ENCODE measurements at regions not wholly inside any gene's neighbourhood (a gene's known extent, or its start where the extent isn't known, plus 50 kb on each side); places are given as distances from the start of the nearest gene placed in this dataset.
A peak's percentile ranks its signal among the peaks of the same experiment; 100 is the strongest.

DNA sequence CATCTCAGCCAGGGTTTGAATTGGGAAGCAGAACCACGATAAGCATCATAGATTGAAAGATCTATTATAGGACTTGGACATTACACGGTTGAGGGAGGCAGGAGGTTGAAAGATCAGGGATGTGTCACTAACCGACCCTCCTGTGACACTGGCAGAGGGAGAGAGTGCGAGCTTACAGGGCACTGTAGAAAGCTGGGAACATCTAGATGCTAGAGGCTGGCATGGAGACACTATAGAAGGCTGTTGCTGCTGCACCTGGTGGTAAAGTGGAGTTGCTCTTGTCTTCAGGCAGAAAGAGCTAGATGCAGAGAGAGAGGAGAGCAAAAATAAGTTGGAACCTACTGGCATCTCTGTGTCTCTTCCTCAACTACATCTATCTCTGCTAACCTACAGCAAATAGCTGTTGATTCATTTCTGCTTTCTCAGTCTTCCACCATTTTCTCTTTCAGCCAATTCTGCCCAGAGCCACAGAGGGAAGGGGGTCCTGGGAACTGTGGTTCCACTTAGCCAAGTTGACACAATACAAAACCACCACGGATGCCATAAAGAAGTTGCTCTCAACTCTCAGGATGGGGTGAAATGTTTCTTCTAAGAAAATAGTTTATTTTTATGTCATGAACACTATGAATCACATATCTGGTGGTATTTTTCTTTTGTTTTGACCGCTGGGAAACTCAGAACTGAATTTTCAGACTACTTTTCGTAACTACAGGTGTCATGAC is 155.9 kb downstream of the ZNF281 start:
- CTCF ChIA-PET = interaction anchor here (1.1 to 1.4 kb wide), 3 partner anchors 9 to 237 kb away, joined by 3 to 7 read pairs (median 3); no protein-coding TSS in a partner anchor
- POLR2A ChIA-PET = no interaction called here
- DNase-seq (ENCODE audit: extremely low spot score) = peak; percentile 30
- TF ChIP-seq CTCF (IDR thresholded peaks at IDR 0.05; ENCODE audit: control extremely low read depth, extremely low read depth, low read depth, missing control alignments) = no peak

DNA sequence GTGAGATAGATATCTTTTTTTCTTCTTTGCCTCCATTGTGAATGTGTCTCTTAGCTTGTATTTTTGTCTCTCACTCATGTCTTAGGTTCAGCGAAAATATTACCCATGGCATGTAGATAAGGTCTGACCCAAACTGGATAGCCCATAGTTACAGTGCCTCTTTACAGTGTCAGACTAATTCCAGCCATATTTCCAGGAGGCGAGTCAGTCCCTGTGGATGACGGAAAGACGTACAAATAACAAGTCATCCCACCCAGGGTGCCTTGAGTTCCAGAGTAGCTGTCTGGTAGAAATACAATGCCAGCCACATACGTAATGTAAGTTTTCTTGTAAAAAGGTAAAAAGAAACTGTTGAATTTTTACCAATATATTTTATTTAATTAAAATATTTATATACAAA is 157.3 kb downstream of the ZNF281 start:
- CTCF ChIA-PET = interaction anchor here (0.8 to 1.2 kb wide), 2 partner anchors 13 to 17 kb away, joined by 3 read pairs; no protein-coding TSS in a partner anchor
- TF ChIP-seq CTCF (IDR thresholded peaks at IDR 0.05; ENCODE audit: control extremely low read depth, extremely low read depth, low read depth, missing control alignments) = no peak
- DNase-seq (ENCODE audit: extremely low spot score) = no peak
- POLR2A ChIA-PET = no interaction called here

- no peak for DNase-seq (ENCODE audit: extremely low spot score)
- POLR2A ChIA-PET = no interaction called here
- no peak for TF ChIP-seq CTCF (IDR thresholded peaks at IDR 0.05; ENCODE audit: control extremely low read depth, extremely low read depth, low read depth, missing control alignments)
- CTCF ChIA-PET = no interaction called here
Measured at GRCh38 chr1:200250469-200250868, 159.4 kb downstream of the ZNF281 start.

DNA sequence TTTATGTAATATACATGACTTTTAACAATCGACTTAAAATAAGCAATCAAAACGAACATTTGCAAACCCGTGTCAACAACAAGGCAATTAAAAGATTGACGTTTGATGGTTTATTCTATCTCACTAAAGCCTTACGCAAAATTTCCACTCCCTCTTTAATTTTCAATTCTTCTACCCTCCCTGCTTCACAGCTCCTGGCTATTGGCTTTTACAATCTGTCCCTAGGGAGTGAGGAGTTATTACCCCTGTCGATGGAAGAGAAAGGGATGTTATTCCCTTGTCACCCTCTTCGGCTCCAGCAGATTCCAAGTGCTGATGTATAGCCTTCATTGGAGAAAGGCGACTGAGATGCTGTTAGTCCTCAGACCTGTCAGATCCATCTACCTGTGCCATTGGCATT is 161.3 kb downstream of the ZNF281 start:
- POLR2A ChIA-PET = no interaction called here
- no peak for TF ChIP-seq CTCF (IDR thresholded peaks at IDR 0.05; ENCODE audit: control extremely low read depth, extremely low read depth, low read depth, missing control alignments)
- CTCF ChIA-PET = no interaction called here
- DNase-seq (ENCODE audit: extremely low spot score) = no peak

- no peak for DNase-seq (ENCODE audit: extremely low spot score)
Measured at GRCh38 chr1:200247518-200247917, 162.3 kb downstream of the ZNF281 start.

DNA sequence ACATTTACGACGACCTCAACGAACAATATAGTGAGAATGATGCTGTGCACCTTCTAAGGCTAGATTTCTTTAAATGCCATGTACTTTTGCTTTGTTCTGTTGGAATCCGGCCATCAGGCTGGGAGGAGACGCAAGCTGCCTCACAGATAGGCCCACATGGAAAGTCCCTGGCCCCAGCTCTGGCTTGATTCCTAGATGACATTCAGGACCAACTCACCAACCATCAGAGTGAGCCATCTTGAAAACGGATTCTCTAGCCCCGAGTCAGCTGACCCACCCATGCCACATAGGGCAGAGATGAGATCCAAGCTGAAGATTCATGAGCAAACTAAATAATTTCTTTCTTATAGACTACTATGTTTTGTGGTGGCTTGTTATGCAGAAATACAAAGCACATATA is 164.4 kb downstream of the ZNF281 start:
- no peak for DNase-seq (ENCODE audit: extremely low spot score)
- CTCF ChIA-PET = interaction anchor here (1.0 to 2.4 kb wide), 3 partner anchors 11 to 24 kb away, joined by 3 to 7 read pairs (median 6); no protein-coding TSS in a partner anchor
- POLR2A ChIA-PET = no interaction called here
- no peak for TF ChIP-seq CTCF (IDR thresholded peaks at IDR 0.05; ENCODE audit: control extremely low read depth, extremely low read depth, low read depth, missing control alignments)

More at GRCh38 chr1:200247518-200247917, 162.3 kb downstream of the ZNF281 start:
- ChIA-PET POLR2A (no interaction called here), CTCF (interaction anchor here (1.1 to 2.4 kb wide), 2 partner anchors 26 to 32 kb away, joined by 4 to 6 read pairs; no protein-coding TSS in a partner anchor)
- no peak for TF ChIP-seq CTCF (IDR thresholded peaks at IDR 0.05; ENCODE audit: control extremely low read depth, extremely low read depth, low read depth, missing control alignments)

All from GM10248 (cell line).